K562 (cell line): ENCODE measurements at regions not wholly inside any gene's neighbourhood (a gene's known extent, or its start where the extent isn't known, plus 50 kb on each side); places are given as distances from the start of the nearest gene placed in this dataset.

Experiments
- ATAC-seq: fragments of 200-7000 bp; cut with Tn5 transposase; 3 replicates; pipeline ENCODE4 v1.9.1; 2020; ENCODE audit warnings: moderate library complexity
- BruUV-seq: library from RNA; stranded (reverse); fragments of 400-500 nt; replicated peaks from 2 replicates; lab custom pipeline; 2021; lab: Mats Ljungman, UMichigan
- CTCF ChIA-PET: fragments of 300-600 bp; formaldehyde crosslinking; extraction: SDS; loops from one replicate; lab custom pipeline; 2021; ENCODE audit warnings: low intra/inter-chr PET ratio; lab: Yijun Ruan, JAX
- POLR2A ChIA-PET: fragments of 300-600, 350-650 bp; sonication (Branson Sonifier 250); formaldehyde crosslinking; extraction: SDS; loops from one replicate; lab custom pipeline; 2021; ENCODE audit warnings: antibody characterized with exemption, inconsistent platforms; lab: Yijun Ruan, JAX
- DNase-seq, 4 experiments: peaks; one replicate each; pipeline versions ENCODE4 v3.0.0 to v3.0.0-alpha.2; 2011 to 2018; ENCODE audit warnings: low spot score in 3 of 4, mixed read lengths in 3 of 4; ENCODE audit errors: extremely low read depth in 1 of 4
- FAIRE-seq: peaks from 2 replicates; lab custom pipeline; 2011; peaks lifted over from hg19 to GRCh38; lab: Jason Lieb, UNC
- H2AFZ ChIP-seq: 2 replicates; pipeline ENCODE4 v1.6.0; 2011; ENCODE audit warnings: low read depth, low read length, control low read depth, inconsistent platforms
- H3K27ac ChIP-seq: fragments of 200-600 bp; 3 replicates; pipeline ENCODE4 v1.8.0; 2011; ENCODE audit warnings: low read depth, mild to moderate bottlenecking, control low read depth, inconsistent platforms, low read length, moderate library complexity, mixed read lengths; ENCODE audit errors: extremely low read depth
- H3K27me3 ChIP-seq, 2 experiments: fragments of 300-600 bp in 1 of 2; 2 replicates in 1 of 2; 3 replicates in 1 of 2; pipeline versions ENCODE4 v1.6.0 to v1.8.0; 2011; ENCODE audit warnings: inconsistent platforms in 2 of 2, low read length in 2 of 2, mild to moderate bottlenecking in 1 of 2, mixed read lengths in 1 of 2, moderate library complexity in 1 of 2; ENCODE audit not compliant: control insufficient read depth in 2 of 2, insufficient read depth in 2 of 2
- H3K36me3 ChIP-seq: fragments of 300-600 bp; 3 replicates; pipeline ENCODE4 v1.8.0; 2011; ENCODE audit warnings: mild to moderate bottlenecking, low read length, inconsistent platforms; ENCODE audit not compliant: control insufficient read depth, insufficient read depth
- H3K4me1 ChIP-seq, 2 experiments: fragments of 200-600 bp in 1 of 2; replicated peaks in 1 of 2; 2 replicates in 1 of 2; 3 replicates in 1 of 2; pipeline versions ENCODE4 v1.5.1 to v1.8.0; 2011; ENCODE audit warnings: inconsistent platforms in 2 of 2, low read length in 2 of 2, mild to moderate bottlenecking in 1 of 2, mixed read lengths in 1 of 2, moderate library complexity in 1 of 2; ENCODE audit not compliant: control insufficient read depth in 2 of 2, insufficient read depth in 2 of 2
- H3K4me2 ChIP-seq: 2 replicates; pipeline ENCODE4 v1.6.1; 2011; ENCODE audit warnings: low read length, control low read depth, inconsistent platforms, mixed read lengths; ENCODE audit not compliant: insufficient read depth
- H3K4me3 ChIP-seq: fragments of 200-600 bp; sonication (generic), shearing (Covaris generic); 2 replicates; pipeline ENCODE4 v1.5.1; 2016; ENCODE audit warnings: control low read depth, inconsistent platforms
- H3K79me2 ChIP-seq: fragments of 200-600 bp; 3 replicates; pipeline ENCODE4 v1.8.0; 2011; ENCODE audit warnings: low read length, inconsistent platforms; ENCODE audit not compliant: control insufficient read depth, insufficient read depth
- H3K9ac ChIP-seq, 2 experiments: 2 replicates each; pipeline versions ENCODE4 v1.6.0 to v1.6.1; 2011; ENCODE audit warnings: low read depth in 2 of 2, low read length in 2 of 2, control low read depth in 1 of 2, inconsistent platforms in 1 of 2, mild to moderate bottlenecking in 1 of 2, mixed read lengths in 1 of 2; ENCODE audit not compliant: insufficient read depth in 1 of 2
- H3K9me1 ChIP-seq: one replicate; pipeline ENCODE4 v1.6.0; 2011; ENCODE audit warnings: inconsistent platforms, mild to moderate bottlenecking, low read length, moderate library complexity; ENCODE audit not compliant: control insufficient read depth, insufficient read depth
- H3K9me3 ChIP-seq: replicated peaks from 2 replicates; pipeline ENCODE4 v1.5.1; 2011; ENCODE audit warnings: low read depth, low read length, inconsistent platforms; ENCODE audit not compliant: control insufficient read depth, insufficient read depth
- H4K20me1 ChIP-seq: replicated peaks from 2 replicates; pipeline ENCODE4 v1.6.1; 2011; ENCODE audit warnings: low read length, inconsistent platforms, mixed read lengths; ENCODE audit not compliant: control insufficient read depth, insufficient read depth
- ARNT ChIP-seq, 2 experiments: fragments of 450-650 bp; IDR thresholded peaks; 2 replicates each; pipeline ENCODE4 v1.6.1; 2016; ENCODE audit warnings: mild to moderate bottlenecking in 1 of 2
- CHD1 ChIP-seq: fragments of 200-600 bp; sonication (generic); IDR thresholded peaks from one replicate; pipeline ENCODE4 v1.6.1; 2012; ENCODE audit warnings: mild to moderate bottlenecking, moderate library complexity, low read length, inconsistent platforms
- DIDO1 ChIP-seq: fragments of 450-650 bp; IDR thresholded peaks from 2 replicates; pipeline ENCODE4 v1.6.1; 2016; ENCODE audit warnings: low read depth, missing biosample characterization, missing genetic modification characterization
- DMBX1 ChIP-seq: fragments of 250-450 bp; sonication (Bioruptor Pico); IDR thresholded peaks from 2 replicates; pipeline ENCODE4 v1.8.0; 2022; ENCODE audit warnings: inconsistent platforms, mild to moderate bottlenecking, moderate library complexity, borderline replicate concordance
- DNMT1 ChIP-seq: fragments of 450-650 bp; IDR thresholded peaks from 2 replicates; pipeline ENCODE4 v1.6.1; 2016; ENCODE audit warnings: antibody characterized with exemption, mild to moderate bottlenecking
- ELF1 ChIP-seq: fragments of 200-800 bp; sonication (Bioruptor generic); IDR thresholded peaks from 2 replicates; pipeline ENCODE4 v1.6.1; 2016; ENCODE audit warnings: missing genetic modification characterization, missing compliant biosample characterization
- GABPA ChIP-seq: fragments of 200-800 bp; sonication (Bioruptor generic); conservative IDR thresholded peaks from 2 replicates; pipeline ENCODE4 v1.6.1; 2016; ENCODE audit warnings: low read depth, missing genetic modification characterization, missing compliant biosample characterization
- GTF2E2 ChIP-seq: fragments of 200-800 bp; sonication (Bioruptor generic); IDR thresholded peaks from 2 replicates; pipeline ENCODE4 v1.6.1; 2016; ENCODE audit warnings: missing genetic modification characterization, missing compliant biosample characterization
- IFI16 ChIP-seq: fragments of 250-450 bp; sonication (Bioruptor Pico); IDR thresholded peaks from 2 replicates; pipeline ENCODE4 v2.1.2; 2022; ENCODE audit warnings: mild to moderate bottlenecking, inconsistent platforms
- IRF9 ChIP-seq: fragments of 450-650 bp; IDR thresholded peaks from 2 replicates; pipeline ENCODE4 v1.6.1; 2016; ENCODE audit warnings: missing biosample characterization, missing genetic modification characterization
- RFX7 ChIP-seq: fragments of 250-450 bp; sonication (Bioruptor Pico); IDR thresholded peaks from 2 replicates; pipeline ENCODE4 v1.5.1; 2021; ENCODE audit warnings: mild to moderate bottlenecking
- ZKSCAN3 ChIP-seq: fragments of 250-450 bp; sonication (Bioruptor Pico); IDR thresholded peaks from 2 replicates; pipeline ENCODE4 v1.4.0; 2020
- ZNF140 ChIP-seq: fragments of 250-450 bp; sonication (Bioruptor Pico); IDR thresholded peaks from 2 replicates; pipeline ENCODE4 v1.8.0; 2021; ENCODE audit warnings: moderate library complexity, mild to moderate bottlenecking, inconsistent platforms
- ZNF143 ChIP-seq: sonication (generic); formaldehyde crosslinking; IDR thresholded peaks from 2 replicates; pipeline ENCODE4 v1.9.0; 2022; ENCODE audit warnings: mild to moderate bottlenecking, missing genetic modification reagents
- ZNF384 ChIP-seq: IDR thresholded peaks from 2 replicates; pipeline ENCODE4 v1.6.1; 2012; ENCODE audit warnings: low read depth, low read length, improper control_type of control experiment
- ZNF696 ChIP-seq: fragments of 250-450 bp; sonication (Bioruptor Pico); conservative IDR thresholded peaks from 2 replicates; pipeline ENCODE4 v1.4.0; 2020; ENCODE audit warnings: mild to moderate bottlenecking, moderate library complexity
- WGBS: fragments of 100-300 bp; shearing (Covaris generic); methylation state at CpG from one replicate; pipeline ENCODE4 v1.1.6; 2016; ENCODE audit warnings: low coverage, mixed read lengths; ENCODE audit not compliant: insufficient coverage; ENCODE audit errors: missing lambda C conversion rate; 5-methylcytosine and 5-hydroxymethylcytosine counted together
- in situ Hi-C: fragments of 300-500 bp; cut with MboI; formaldehyde crosslinking; loops from 4 replicates; pipeline ENCODE4 v1.15.0; 2018; ENCODE audit warnings: inconsistent platforms, mixed read lengths
- intact Hi-C: fragments of 100-400 bp; cut with micrococcal nuclease; formaldehyde crosslinking; loops from 2 replicates; pipeline ENCODE4 v1.14.2; 2022

- no peak overlapping the region for H3K9ac ChIP-seq
- no peak overlapping the region for H2AFZ ChIP-seq
- no peaks in the 10 kb centered on the region for H3K36me3 ChIP-seq
- FAIRE-seq (no peak), DNase-seq (no peak), ATAC-seq (no peak)
- CTCF ChIA-PET: no interaction called here
- TF ChIP-seq DMBX1 (CRISPR knock-in tag): peak; percentile 4; the same call in 1 of the 2 replicates
- TF ChIP-seq ZNF384: no peak
- no peak for TF ChIP-seq ELF1 (tag)
- H3K4me1 ChIP-seq: no peaks in the 10 kb centered on the region
- H3K9me3 ChIP-seq: no peaks in the 10 kb centered on the region
- BruUV-seq: no TSS peak
- POLR2A ChIA-PET: interaction anchor here (0.7 kb wide), 1 partner anchor 10 kb away, joined by 3 read pairs; no protein-coding TSS in a partner anchor
- H3K27ac ChIP-seq: no peak overlapping the region
- in situ Hi-C loops: no loop called here
- H3K4me2 ChIP-seq: no peak overlapping the region
- no peaks in the 10 kb centered on the region for H3K27me3 ChIP-seq
- H3K4me3 ChIP-seq: no peak overlapping the region
- no peaks in the 10 kb centered on the region for H4K20me1 ChIP-seq
- no peaks in the 10 kb centered on the region for H3K79me2 ChIP-seq
- H3K9me1 ChIP-seq: no peaks in the 10 kb centered on the region
- 0% methylated on average over 2 of the region's 2 CpGs for WGBS
- intact Hi-C loops: no loop called here
Observed at GRCh38 chr12:128021561-128021960, 245.4 kb upstream of the TMEM132C start.

- Histone ChIP-seq H3K9ac (no peak overlapping the region), H3K27me3 (no peaks in the 10 kb centered on the region), H3K27ac (no peak overlapping the region), H3K9me3 (no peaks in the 10 kb centered on the region; the same call in 1 of the 2 replicates), H3K4me2 (no peak overlapping the region), H2AFZ (no peak overlapping the region), H3K9me1 (no peaks in the 10 kb centered on the region), H3K79me2 (no peaks in the 10 kb centered on the region), H3K36me3 (no peaks in the 10 kb centered on the region), H4K20me1 (no peaks in the 10 kb centered on the region), H3K4me1 (no peaks in the 10 kb centered on the region), H3K4me3 (no peak overlapping the region)
- whole genome bisulfite sequencing: 2% methylated on average over 9 of the region's 9 CpGs
- in situ Hi-C loops: no loop called here
- ATAC-seq (no peak), FAIRE-seq (no peak), DNase-seq (no peak)
- ChIA-PET POLR2A (interaction anchor here (0.7 kb wide), 1 partner anchor 172 kb away, joined by 3 read pairs; no protein-coding TSS in a partner anchor), CTCF (no interaction called here)
- no TSS peak for BruUV-seq
- TF ChIP-seq ZNF140 (CRISPR knock-in tag) (no peak), DIDO1 (no peak), RFX7 (CRISPR knock-in tag) (no peak), GABPA (tag) (no peak), CHD1 (no peak), GTF2E2 (tag) (no peak), IFI16 (CRISPR knock-in tag) (no peak), ZNF143 (CRISPR knock-in tag) (no peak), IRF9 (tag) (no peak), ARNT (IDR thresholded peaks at IDR 0.05) (no peak), DNMT1 (no peak), ZNF696 (CRISPR knock-in tag) (no peak), ZKSCAN3 (no peak)
- intact Hi-C loops: no loop called here
Observed at GRCh38 chr12:128025589-128026245, 241.3 kb upstream of the TMEM132C start.
